GM19372 (cell line): ENCODE measurements at regions not wholly inside any gene's neighbourhood (a gene's known extent, or its start where the extent isn't known, plus 50 kb on each side); places are given as distances from the start of the nearest gene placed in this dataset.
A peak's percentile ranks its signal among the peaks of the same experiment; 100 is the strongest.

Experiments used
- ATAC-seq: cut with Tn5 transposase; IDR thresholded peaks from one replicate; pipeline ENCODE4 v1.9.1; 2021; ENCODE audit warnings: mild to moderate bottlenecking, low read depth, moderate library complexity; ENCODE audit not compliant: unreplicated experiment

GRCh38 chr2:211049321-211050018 lies 493.1 kb downstream of the CPS1 start:
- ATAC-seq: no peak

GRCh38 chr2:211055438-211055837 lies 499.0 kb downstream of the CPS1 start:
- ATAC-seq: no peak

- ATAC-seq: no peak
Measured at GRCh38 chr2:211061612-211062296, 505.4 kb downstream of the CPS1 start.

GRCh38 chr2:211062297-211062612 lies 505.9 kb downstream of the CPS1 start:
- ATAC-seq: no peak

- ATAC-seq: no peak
Measured at GRCh38 chr2:211067029-211067428, 510.6 kb downstream of the CPS1 start.

GRCh38 chr2:211068108-211068780 lies 511.8 kb downstream of the CPS1 start:
- ATAC-seq: no peak

GRCh38 chr2:211070547-211070946 lies 514.1 kb downstream of the CPS1 start:
- ATAC-seq: no peak

- ATAC-seq: no peak
Measured at GRCh38 chr2:211077216-211077767, 520.9 kb downstream of the CPS1 start.

GRCh38 chr2:211084352-211084751 lies 528.0 kb downstream of the CPS1 start:
- no peak for ATAC-seq

GRCh38 chr2:211085056-211085680 lies 528.8 kb downstream of the CPS1 start:
- ATAC-seq: peak; percentile 81

GRCh38 chr2:211086049-211086448 lies 529.6 kb downstream of the CPS1 start:
- ATAC-seq: no peak

- ATAC-seq: no peak
Measured at GRCh38 chr2:211089127-211089526, 532.7 kb downstream of the CPS1 start.

- ATAC-seq: peak; percentile 57
Measured at GRCh38 chr2:211093743-211094303, 537.4 kb downstream of the CPS1 start.

GRCh38 chr2:211103989-211104388 lies 547.6 kb downstream of the CPS1 start:
- ATAC-seq: no peak

GRCh38 chr2:211113334-211114175 lies 557.2 kb downstream of the CPS1 start:
- no peak for ATAC-seq

- ATAC-seq: no peak
Measured at GRCh38 chr2:211114826-211115455, 558.5 kb downstream of the CPS1 start.

- ATAC-seq: no peak
Measured at GRCh38 chr2:211117026-211117425, 560.6 kb downstream of the CPS1 start.

- no peak for ATAC-seq
Measured at GRCh38 chr2:211126256-211126655, 569.9 kb downstream of the CPS1 start.

- ATAC-seq: no peak
Measured at GRCh38 chr2:211127501-211127900, 571.1 kb downstream of the CPS1 start.
